ENCODE measurements at regions not wholly inside any gene's neighbourhood (a gene's known extent, or its start where the extent isn't known, plus 50 kb on each side); places are given as distances from the start of the nearest gene placed in this dataset.
A peak's percentile ranks its signal among the peaks of the same experiment; 100 is the strongest.

DNA sequence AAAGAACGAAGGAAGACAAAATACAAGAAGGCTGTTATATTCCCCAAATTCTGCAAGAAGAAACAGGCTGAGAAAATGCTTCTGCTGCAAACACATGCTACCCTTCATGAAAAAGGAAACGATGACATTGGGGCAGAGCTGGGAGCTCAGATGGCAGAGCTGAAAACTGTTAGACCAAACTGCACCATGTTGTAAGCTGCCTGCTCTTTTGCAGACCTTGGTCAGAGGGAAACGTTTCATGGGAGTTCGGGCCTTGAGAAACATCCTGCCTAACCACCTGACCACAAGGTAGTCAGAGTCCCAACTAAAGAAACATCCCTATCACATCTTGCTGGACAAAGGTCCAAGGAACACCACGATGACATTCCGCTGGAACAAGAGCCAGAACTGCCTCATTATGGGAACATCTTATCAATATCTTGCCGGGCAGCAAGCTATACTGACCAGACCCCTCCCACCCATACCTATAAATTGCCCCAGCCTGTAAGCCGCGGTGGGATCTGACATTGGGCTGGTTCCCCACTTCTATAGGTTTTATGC is 110.7 kb upstream of the CTSC start:
- intact Hi-C loops (cut with DNase I): no loop called here
- no peak for DNase-seq (ENCODE audit: missing footprints)
- no peak for ATAC-seq

DNA sequence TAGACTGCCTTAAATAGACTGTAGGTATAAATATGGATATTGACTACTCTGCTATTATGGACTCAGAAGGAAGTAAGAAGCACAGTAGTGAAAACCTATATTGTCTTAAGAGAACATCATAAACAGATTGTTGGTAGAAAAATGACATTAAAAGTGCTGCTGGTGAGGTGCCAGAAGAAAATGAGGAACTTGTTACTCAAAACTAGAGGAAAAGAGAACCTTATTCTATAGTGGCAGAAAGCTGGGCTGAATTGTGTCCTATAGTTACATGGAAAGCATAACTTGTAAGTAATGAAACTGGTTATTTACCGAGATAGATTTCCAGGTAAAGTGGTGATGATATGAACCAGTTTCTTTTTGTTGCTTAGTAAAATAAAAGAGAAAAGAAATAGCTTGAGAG is 109.7 kb upstream of the CTSC start:
- no peak for DNase-seq (ENCODE audit: missing footprints)
- intact Hi-C loops (cut with DNase I): no loop called here
- no peak for ATAC-seq

DNA sequence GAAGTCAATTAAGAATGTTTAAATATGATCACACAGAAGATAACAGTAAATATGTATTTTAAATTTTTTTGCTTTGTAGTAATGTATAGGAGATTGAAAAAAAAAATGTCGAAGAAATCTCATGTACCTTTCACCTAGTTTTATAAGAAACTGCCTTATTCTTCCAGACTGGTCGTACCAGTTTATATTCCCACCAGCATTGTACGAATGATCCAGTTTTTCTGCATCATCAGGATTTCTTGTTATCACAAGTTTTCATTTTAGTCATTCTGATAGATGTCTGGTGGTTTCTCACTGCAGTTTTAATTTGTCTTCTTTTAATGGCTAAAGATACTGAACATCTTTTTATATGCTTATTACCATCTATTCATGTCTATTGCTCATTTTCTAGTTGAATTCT is 101.8 kb upstream of the CTSC start:
- intact Hi-C loops (cut with DNase I): no loop called here
- DNase-seq (ENCODE audit: missing footprints) (no peak), ATAC-seq (no peak)

DNA sequence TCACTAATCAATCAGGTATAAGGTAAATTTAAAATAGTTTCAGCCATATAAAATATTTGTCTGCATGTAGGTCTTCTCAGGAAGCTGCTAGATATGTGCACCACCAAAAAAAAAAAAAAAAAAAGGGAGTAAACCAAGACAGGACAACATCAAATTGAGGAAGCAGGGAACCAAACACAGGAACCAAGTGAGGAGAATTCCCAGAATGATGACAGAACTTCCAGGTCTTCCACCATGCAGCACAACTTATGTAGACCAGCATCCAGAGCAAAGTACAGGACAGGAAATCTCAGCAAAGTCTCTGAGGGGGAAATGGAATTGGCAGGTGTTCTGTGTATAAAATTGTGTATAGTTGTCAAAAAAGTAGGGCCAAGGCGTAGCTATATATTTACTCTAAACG is 101.2 kb upstream of the CTSC start:
- intact Hi-C loops (cut with DNase I): no loop called here

DNA sequence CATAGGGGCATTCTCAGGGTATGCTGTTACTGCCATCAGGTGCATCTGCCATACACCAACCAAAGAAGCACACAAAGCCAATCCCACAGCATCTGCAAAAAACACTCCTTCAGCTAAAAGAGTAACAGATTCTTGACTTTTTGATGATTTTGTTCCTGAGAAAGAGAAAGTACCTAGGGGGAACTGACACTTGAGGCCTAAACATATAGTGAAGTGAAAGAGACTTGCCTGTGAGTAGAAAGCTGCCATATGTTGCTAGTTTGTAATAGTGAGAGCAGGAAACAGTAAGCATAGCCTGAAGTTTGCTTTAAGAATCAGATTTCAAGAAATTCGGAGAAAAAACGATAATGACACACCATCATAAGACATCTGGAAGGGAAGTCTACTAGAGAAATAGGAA is 97.9 kb upstream of the CTSC start:
- intact Hi-C loops (cut with DNase I): no loop called here
- no peak for ATAC-seq
- no peak for DNase-seq (ENCODE audit: missing footprints)

More for the DNA sequence above, 101.2 kb upstream of the CTSC start:
- ATAC-seq (no peak), DNase-seq (ENCODE audit: missing footprints) (no peak)

DNA sequence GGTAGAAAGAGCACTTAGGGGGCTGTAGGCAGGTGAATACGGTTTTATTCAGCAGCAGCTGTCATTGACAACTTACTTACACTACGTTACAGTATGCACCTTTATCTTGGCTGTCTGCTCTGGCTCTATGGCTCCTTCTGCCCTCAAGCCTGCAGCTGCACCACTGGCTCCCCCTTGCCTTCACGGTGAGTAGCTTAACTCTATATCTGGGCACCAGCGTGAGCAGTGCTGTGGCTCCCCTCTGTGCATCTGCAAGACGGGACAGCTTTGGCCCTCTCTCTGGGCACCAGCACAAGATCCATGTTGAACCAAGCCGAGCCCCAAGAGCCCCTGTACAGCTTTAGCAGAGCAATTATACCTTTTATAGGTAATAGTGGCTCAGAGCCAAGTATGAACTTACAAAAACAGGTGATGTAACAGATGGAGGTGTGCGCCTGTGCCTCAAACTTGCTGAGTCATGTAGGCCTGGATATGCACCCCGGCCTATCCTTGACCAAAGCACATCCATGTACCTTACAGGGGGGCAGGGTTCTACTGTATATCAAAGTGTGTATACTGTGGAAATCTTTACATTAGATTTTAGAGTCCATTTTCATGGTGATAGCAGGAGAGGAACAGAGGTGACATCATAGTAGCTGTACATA is 96.9 kb upstream of the CTSC start:
- DNase-seq (ENCODE audit: missing footprints): no peak
- ATAC-seq: no peak
- intact Hi-C loops (cut with DNase I): no loop called here

DNA sequence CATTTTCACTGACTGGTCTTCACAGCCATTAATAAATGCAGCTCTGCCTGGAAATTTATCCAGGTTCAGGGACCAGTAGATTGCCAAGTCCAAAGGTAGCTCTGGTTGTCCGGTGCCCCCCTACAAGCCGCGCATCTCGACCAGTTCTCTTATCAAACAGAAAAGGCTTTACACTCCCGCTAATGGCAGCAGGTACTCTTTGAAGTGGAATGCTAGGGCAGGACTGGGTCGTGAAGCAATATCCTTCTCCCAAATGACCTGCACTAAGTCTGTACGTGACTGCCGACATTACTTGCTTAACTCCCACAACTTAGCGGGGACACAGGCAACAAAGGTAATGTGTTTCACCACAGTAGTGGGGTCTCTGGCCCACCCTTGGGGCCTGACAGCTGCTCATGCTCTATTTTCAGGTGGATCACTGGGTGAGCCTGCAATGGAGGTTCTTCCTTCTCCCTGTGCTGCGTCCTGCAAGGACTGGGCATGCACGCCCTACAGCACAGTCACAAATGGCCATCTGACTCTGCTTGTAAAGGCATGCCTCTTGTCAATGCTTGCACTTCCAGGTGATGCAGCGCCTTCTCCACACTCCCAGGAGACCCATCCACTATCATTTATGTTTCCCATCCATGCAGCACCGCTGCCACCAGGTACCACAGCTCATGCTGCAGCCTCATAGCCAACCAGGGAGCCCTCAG is 96.1 kb upstream of the CTSC start:
- no peak for ATAC-seq
- intact Hi-C loops (cut with DNase I): no loop called here
- DNase-seq (ENCODE audit: missing footprints): no peak

DNA sequence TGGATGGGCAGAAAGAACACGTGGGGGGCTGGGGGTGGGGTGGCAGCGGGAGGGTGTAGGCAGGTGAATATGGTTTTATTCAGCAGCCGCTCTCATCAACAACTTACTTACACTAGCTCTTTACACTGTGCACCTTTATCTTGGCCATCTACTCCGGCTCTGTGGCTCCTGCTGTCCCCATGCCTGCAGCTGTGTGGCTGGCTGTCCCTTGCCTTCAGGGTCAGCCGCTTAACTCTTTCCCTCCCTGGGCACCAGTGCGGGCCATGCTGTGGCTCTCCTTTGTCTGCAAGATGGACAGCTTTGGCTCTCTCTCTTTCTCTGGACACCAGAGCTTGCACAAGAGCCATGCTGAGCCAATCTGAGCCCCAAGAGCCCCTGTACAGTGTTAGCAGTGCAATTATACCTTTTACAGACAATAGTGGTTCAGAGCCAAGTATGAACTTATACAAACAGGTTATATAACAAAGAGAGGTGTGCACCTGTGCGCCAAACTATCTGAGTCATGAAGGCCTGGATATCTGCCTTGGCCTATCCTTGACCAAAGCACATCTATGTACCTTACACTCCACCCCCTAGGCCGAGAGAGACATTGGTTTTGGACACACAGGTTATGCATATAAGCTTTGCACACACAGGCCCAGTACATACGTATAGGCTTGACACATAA is 94.3 kb upstream of the CTSC start:
- ATAC-seq (no peak), DNase-seq (ENCODE audit: missing footprints) (no peak)
- intact Hi-C loops (cut with DNase I): no loop called here

DNA sequence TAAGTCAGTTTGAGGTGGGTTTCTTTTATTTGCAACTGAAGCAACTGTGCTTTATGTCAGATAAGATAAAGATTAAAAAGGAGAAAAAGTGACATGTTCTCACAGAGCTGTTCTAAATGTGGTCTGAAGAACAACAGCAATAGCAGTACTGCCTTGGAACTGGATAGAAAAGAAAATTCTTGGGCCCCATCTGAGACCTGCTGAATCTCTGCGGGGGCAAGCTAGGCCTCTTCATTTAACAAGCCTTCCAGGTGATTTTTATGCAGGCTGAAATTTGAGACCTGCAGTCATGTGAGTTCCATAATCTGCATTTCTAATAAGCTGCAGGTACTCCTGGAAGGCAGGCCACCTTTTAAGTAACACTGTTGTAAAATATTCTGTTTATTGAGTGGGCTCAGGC is 91.4 kb upstream of the CTSC start:
- ATAC-seq (no peak), DNase-seq (ENCODE audit: missing footprints) (no peak)
- intact Hi-C loops (cut with DNase I): no loop called here

DNA sequence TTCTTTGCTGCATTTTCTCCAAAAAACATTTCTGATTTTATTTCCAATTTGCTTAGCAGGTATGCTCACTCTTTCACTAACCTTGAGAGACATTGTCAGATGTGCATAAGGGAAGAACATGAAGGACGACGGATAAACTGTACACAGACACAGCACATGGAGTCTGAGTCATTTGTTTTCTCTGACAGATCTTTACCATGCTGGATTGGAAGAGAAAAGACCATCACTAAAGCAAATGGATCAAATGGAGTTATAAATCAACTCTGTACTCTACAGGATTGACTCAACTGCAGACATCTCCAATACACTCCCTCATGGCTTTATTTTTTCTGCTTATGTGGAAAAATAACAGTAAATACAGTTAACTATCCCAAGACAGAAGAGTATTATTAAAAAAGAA is 90.2 kb upstream of the CTSC start:
- no peak for DNase-seq (ENCODE audit: missing footprints)
- intact Hi-C loops (cut with DNase I): no loop called here
- no peak for ATAC-seq

DNA sequence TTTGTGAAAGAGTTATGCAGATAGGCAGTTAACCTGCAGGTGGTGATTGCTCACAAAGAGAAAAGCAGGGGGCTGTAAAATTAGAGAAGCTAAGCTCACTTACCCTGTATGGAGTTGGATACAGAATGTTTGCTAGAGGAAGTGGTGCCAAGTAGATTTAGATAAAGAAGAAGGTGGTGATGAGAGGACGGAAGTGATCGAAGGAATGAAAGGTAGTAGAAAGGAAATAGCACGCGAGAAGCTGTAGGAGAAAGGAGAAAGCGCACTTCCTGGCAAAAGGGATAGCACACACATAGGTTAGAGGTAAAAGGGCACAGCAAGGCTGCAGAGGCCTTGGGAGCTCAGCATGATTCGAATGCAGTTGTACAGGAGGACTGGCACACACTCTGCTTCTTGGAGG is 87.3 kb upstream of the CTSC start:
- intact Hi-C loops (cut with DNase I): loop anchor here (5.0 kb wide), 1 partner anchor 143 kb away; no protein-coding TSS in a partner anchor
- DNase-seq (ENCODE audit: missing footprints): no peak
- no peak for ATAC-seq

DNA sequence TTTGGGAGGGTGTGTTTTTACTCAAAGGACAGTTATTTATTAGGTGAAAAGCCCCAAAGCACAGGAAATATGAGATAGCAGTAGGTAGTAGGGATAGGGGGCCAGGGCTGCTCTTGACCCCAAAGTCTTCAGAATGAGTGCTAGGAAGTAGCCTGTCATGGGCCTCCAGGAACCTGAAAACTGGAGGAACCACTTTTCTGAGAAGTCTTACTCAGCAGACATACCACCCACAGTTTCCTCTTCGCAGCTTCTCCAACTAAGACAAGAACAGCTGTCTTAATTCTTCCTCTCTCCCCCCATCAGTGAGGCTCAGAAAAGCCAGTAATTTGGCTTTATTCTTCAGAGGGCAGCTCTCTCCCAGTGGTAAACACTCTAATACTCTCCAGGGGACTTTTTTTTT is 84.0 kb upstream of the CTSC start:
- DNase-seq (ENCODE audit: missing footprints): no peak
- peak; percentile 47 for ATAC-seq
- intact Hi-C loops (cut with DNase I): loop anchor here (5.0 kb wide), 1 partner anchor 139 kb away; no protein-coding TSS in a partner anchor

DNA sequence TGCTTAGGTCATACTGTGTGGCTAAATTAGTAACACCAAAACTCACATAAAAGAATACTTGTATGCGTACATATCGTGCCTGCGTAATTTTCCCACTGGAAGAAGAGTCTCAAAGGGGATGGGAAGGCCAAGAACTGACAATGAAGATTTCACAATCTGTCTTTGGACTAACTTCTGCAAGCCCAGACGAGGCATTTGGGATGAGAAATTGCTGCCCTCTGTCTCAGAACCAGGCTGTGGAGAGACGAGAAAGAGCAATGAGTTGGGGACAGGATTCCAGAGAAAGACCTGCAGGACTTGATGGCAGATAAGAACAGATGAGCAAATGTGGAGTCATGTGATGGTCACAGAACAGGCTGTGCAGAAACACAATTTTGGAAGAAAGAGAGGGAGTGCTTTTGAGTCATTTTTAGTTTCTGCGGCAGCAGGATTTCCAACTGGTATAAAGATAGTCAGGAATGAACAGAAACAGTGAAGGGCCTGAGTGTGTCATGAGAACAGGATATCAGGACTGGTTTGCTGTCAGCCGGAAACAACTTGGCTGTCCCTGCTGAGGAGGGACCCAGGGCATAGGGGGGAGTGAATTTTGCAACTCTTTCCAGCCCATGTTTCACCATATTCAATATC is 82.7 kb upstream of the CTSC start:
- intact Hi-C loops (cut with DNase I): loop anchor here (5.0 kb wide), 1 partner anchor 138 kb away; no protein-coding TSS in a partner anchor
- peak; percentile 94 for ATAC-seq
- no peak for DNase-seq (ENCODE audit: missing footprints)

DNA sequence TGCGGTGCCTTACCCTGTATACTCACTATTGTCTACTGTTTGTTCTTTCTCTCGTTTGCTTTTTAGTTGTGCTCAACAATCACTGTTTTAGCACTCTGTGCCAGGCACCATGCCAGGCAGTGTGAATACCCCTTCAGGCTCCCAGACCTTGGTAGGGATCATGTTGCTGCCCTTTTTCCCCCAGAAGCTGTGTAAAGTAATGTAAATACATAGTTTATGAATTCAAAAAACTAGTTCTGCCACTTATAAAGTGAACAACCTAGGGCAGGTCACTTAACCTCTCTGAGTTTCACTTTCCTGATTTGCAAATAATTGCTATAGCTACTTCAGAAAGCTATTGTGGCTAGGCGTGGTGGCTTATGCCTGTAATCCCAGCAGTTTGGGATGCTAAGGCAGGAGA is 81.0 kb upstream of the CTSC start:
- ATAC-seq: no peak
- no peak for DNase-seq (ENCODE audit: missing footprints)
- intact Hi-C loops (cut with DNase I): no loop called here

DNA sequence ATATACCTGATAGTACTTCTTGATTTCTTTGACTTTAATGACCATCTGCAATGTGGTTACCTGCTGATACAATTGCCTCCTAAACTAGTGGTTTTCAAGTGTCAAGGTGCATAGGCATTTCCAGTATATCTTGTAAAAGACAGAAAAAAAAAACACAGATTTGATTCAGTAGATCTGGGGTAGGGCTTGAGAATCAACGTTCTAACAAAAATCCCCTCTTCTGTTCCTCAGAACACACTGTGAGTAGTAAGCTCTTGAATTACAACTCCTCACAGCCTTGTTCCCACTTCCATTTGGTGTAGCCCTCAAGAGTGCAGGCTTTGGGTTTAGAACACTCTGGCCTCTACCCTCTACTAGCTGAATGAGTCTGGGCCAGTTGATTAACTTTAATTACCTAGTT is 78.0 kb upstream of the CTSC start:
- ATAC-seq (no peak), DNase-seq (ENCODE audit: missing footprints) (no peak)
- intact Hi-C loops (cut with DNase I): no loop called here

DNA sequence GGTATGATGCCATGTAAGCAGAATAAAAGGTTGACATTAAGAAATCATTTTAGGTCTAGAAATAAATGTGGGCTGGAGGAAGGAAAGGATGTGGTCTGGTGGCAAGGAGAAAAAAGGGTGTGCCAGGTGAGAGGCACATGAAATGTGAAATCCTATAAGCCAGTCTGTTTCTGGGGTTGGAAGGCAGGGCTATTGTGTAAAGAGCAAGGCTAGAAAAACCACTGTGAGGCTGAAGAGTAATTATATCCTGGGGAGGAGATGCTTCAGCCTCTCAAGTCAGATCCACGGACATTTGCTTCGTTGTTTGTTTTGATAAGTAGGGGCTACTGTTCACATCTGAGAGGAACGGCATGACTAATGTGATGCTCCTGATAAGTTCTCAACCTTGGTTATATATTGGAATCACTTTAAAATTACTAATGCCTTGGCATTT is 77.5 kb upstream of the CTSC start:
- intact Hi-C loops (cut with DNase I): no loop called here
- DNase-seq (ENCODE audit: missing footprints) (no peak), ATAC-seq (no peak)

DNA sequence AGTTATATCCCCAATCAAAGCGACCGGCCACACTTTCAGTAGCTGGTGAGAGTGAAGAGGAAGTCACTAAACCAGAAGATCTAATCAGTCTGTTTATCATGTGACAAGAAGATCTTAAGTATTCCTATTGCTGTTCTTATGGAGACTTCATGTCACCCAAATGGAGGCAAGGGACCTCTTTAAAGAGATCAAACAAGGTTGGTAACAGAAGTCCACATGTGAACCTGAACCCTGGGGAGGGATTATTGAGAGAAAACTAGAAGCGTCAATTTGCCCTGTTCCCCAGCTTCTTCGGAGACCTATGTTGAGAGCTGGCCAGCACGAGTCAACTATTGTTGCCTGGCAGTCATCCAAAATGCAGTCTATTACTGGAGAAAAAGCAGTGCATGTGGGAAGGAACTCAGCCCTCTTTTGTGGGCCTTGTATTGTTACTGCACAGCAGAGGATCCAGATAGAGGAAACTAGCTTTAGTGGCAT is 76.9 kb upstream of the CTSC start:
- ATAC-seq (peak; percentile 81), DNase-seq (ENCODE audit: missing footprints) (no peak)
- intact Hi-C loops (cut with DNase I): no loop called here

DNA sequence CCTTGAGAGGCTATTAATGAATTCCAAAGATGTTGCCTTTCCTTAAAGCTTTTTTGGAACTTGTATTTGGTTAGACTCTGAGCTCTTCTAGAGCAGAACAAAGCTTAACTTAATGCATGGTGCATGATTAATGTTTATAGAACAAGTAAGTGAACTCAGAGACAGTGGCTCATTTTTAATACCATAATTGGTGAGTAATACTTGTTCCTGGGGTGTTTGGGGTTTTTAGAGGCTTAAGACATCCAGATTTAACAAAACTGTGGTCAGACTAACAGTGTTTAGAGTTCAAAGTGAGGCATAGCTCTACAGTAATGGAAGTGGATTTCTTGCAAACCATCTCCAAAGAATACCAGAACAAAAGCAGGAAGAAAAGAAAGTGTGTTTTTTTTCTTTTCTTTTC is 73.7 kb upstream of the CTSC start:
- no peak for ATAC-seq
- intact Hi-C loops (cut with DNase I): no loop called here

DNA sequence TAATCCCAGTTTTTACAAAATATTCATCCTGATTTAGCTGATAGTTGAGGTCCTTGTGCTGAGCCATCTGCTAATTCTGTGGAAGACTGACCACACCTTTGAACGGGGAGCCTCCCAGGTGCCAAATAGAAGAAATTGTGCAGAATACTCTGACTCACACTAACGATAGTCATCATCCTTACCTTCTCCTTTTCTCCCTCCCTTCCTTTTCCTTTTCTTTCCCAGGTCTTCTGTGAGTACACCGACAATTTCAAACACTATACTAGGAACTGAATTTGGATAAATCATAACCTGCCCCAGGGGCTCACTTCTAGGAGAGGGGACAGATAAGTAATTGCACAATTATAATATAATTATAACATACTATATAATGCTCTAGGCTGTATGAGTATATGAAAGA is 73.1 kb upstream of the CTSC start:
- DNase-seq (ENCODE audit: missing footprints) (no peak), ATAC-seq (no peak)
- intact Hi-C loops (cut with DNase I): no loop called here

More for the DNA sequence above, 73.7 kb upstream of the CTSC start:
- DNase-seq (ENCODE audit: missing footprints): no peak
